GM21381 (cell line): ENCODE measurements at regions not wholly inside any gene's neighbourhood (a gene's known extent, or its start where the extent isn't known, plus 50 kb on each side); places are given as distances from the start of the nearest gene placed in this dataset.

Source experiments
- ATAC-seq: cut with Tn5 transposase; IDR thresholded peaks from one replicate; pipeline ENCODE4 v1.9.1; 2021; ENCODE audit warnings: mild to moderate bottlenecking, moderate library complexity; ENCODE audit not compliant: unreplicated experiment

GRCh38 chr15:93185796-93186195 is 96.8 kb upstream of the RGMA start:
- no peak for ATAC-seq

- ATAC-seq, result no peak
Measured at GRCh38 chr15:93182703-93183205, 93.7 kb upstream of the RGMA start.

GRCh38 chr15:93180656-93181055 is 91.6 kb upstream of the RGMA start:
- ATAC-seq, result no peak

GRCh38 chr15:93180128-93180527 is 91.1 kb upstream of the RGMA start:
- ATAC-seq, result no peak

- no peak for ATAC-seq
Measured at GRCh38 chr15:93179700-93180102, 90.7 kb upstream of the RGMA start.

GRCh38 chr15:93179072-93179471 is 90.1 kb upstream of the RGMA start:
- no peak for ATAC-seq

GRCh38 chr15:93178371-93178770 is 89.4 kb upstream of the RGMA start:
- no peak for ATAC-seq

- no peak for ATAC-seq
Measured at GRCh38 chr15:93176065-93176464, 87.1 kb upstream of the RGMA start.

- ATAC-seq, result no peak
Measured at GRCh38 chr15:93174836-93175235, 85.8 kb upstream of the RGMA start.

GRCh38 chr15:93173369-93173768 is 84.4 kb upstream of the RGMA start:
- no peak for ATAC-seq

GRCh38 chr15:93171476-93171875 is 82.5 kb upstream of the RGMA start:
- ATAC-seq, result no peak

- ATAC-seq, result no peak
Measured at GRCh38 chr15:93170329-93170728, 81.3 kb upstream of the RGMA start.

GRCh38 chr15:93168910-93169309 is 79.9 kb upstream of the RGMA start:
- no peak for ATAC-seq

- ATAC-seq, result no peak
Measured at GRCh38 chr15:93167291-93167690, 78.3 kb upstream of the RGMA start.

GRCh38 chr15:93166675-93167074 is 77.7 kb upstream of the RGMA start:
- no peak for ATAC-seq

- no peak for ATAC-seq
Measured at GRCh38 chr15:93165734-93166470, 76.9 kb upstream of the RGMA start.

GRCh38 chr15:93164409-93164808 is 75.4 kb upstream of the RGMA start:
- ATAC-seq, result no peak

GRCh38 chr15:93162560-93162959 is 73.5 kb upstream of the RGMA start:
- ATAC-seq, result no peak

GRCh38 chr15:93159930-93160329 is 70.9 kb upstream of the RGMA start:
- ATAC-seq, result no peak

- no peak for ATAC-seq
Measured at GRCh38 chr15:93158097-93158900, 69.3 kb upstream of the RGMA start.

GRCh38 chr15:93154666-93155065 is 65.7 kb upstream of the RGMA start:
- no peak for ATAC-seq

GRCh38 chr15:93152951-93153350 is 63.9 kb upstream of the RGMA start:
- ATAC-seq, result no peak
